CD4-positive, alpha-beta T cell treated with Interleukin-4 for 4 hours (primary cell): ENCODE measurements at regions not wholly inside any gene's neighbourhood (a gene's known extent, or its start where the extent isn't known, plus 50 kb on each side); places are given as distances from the start of the nearest gene placed in this dataset.
A peak's percentile ranks its signal among the peaks of the same experiment; 100 is the strongest.

Experiments
- DNase-seq: peaks from one replicate; pipeline ENCODE4 v3.0.0-alpha.2; 2020

DNA sequence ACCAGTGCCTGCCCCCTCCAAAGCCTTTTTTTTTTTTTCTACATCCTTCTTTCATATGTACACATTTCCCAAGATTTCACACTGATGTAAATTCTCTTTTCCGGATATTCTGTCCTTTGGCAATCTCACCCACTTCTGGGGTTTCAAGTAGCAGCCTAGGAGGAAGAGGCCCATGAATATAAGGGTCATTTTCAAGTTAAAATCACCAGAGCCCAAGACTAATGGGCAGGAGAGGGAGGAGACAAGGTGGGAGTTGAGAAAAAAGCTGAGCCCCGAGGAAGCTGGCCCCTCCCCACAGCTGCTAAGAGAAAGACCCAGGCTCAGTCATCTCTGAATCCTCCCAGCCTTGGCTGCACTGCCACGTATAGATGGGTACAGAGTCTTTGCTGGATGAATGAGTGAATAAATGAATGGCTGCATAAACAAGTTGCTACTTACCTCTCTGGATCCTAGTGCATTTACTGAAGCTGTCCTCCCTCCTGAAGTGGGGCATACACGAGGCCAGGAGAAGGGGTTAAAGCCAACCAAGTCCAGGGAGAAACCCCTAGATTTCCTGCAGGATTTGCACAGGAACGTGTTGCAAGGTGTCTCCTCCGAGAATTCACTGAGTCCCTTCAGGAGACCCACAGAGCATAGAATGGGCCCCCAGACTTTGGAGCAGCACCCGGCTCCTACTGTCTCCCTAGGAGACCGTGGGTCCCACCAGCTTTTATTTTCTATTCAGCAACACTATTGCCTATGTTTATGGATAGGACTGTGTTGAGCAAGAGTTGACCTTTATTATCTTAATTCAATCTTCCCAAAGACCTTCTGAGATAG, 100.8 kb upstream of the LIPC start:
- DNase-seq, result no peak

DNA sequence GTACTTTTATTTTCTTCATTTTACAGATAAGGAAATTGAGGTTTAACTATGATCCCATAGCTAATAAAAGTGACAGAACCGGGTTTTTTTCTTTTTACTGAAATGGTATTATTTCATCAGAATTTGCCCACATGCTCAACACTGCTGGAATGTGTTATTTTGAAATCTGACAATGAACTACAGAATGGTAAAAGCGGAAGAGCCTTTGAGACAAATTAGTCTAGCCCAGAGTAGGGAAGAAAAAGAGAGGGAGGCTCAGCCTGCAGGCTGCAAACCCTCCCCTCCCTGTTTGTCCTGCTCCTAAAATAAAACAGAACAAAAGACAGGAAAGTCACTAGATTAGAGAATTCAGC, 100.3 kb upstream of the LIPC start:
- DNase-seq, result no peak

DNA sequence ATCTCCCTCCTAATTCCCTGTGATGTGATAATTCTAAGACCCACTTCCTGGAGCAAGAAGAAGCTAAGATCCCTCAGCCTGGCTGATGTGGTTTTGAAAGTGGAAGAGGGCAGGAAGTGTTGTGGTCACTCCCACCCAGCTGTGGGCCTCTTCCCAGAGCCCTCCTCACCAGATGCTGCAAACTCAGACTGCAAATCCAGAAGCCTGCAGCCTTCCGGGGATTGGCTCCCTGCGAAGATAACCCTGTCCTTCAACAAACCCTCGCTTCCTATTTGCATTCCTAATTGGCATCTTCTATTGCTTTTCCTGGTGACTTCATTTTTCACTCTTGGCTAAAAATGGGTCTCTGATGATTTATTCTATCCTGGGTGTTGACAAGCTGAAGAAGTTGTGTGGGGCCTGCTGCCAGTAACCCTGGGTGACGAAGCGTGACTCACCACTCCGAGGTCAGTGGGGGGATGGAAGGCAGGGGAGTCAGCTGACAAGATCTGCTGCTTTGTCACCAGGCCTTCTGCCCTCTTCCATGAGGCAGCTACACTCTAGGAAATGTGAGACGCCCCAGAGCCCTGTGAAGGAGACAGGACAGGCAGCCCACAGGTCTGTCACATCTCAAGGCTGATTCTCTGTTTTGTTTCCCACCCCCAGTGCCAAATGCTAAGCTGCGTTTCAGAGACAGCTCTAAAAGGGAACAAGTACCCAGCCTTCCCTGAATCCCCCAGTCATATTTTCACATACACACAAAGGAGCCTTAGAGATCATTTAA, 99.7 kb upstream of the LIPC start:
- DNase-seq, result peak; percentile 87

DNA sequence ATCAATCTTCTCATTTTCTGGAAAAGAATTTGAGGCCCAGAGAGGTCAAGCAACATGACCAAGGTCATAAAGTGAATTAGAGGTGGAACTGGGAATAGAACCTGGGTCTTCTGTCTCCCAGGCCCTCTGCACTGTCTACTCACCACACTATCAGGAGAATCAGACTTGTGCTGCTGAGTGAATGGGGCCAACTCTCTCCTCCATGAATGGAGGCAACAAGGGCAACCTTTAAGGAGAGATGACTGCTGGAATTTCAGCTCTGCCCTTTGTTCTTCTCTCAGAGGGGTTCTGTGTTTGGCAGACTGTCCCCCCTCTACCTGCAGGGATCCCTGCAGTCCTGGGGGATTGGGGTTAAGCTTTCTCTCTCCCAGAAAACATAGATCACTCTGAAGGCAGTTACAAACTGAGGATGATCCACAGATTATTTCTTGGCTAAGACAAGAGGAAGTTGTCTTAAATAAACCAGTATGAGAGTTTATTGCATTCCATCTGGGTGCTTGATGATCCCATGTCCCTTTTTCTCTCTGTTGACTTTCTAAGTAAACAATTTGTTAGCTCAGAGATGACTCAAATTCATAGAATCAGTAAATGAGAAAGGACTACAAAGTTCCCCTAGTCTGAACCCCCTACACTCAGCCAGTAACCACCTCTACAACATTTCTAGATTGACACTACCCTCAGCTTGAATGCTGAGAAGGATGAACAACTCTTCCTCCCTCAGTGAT, 99.0 kb upstream of the LIPC start:
- no peak for DNase-seq

DNA sequence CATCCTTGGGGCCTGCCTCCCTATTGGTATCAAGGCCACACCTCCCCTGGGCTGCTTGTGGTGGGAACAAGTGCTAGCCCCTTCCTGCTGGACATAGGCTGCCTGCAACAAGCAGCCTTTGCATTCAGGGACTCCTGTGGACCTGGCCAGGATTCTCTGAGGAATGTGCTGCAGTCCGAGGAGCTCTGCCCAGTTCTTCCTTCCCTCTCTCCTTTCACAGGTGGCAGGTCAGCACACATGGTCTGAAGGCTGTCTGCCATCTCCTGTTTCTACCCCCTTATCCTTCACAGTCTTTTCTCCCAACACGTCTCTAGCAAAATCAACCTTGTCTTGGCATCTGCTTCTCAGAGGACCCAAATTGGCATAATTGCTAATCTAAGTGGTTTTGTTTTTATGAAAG, 97.0 kb upstream of the LIPC start:
- no peak for DNase-seq

DNA sequence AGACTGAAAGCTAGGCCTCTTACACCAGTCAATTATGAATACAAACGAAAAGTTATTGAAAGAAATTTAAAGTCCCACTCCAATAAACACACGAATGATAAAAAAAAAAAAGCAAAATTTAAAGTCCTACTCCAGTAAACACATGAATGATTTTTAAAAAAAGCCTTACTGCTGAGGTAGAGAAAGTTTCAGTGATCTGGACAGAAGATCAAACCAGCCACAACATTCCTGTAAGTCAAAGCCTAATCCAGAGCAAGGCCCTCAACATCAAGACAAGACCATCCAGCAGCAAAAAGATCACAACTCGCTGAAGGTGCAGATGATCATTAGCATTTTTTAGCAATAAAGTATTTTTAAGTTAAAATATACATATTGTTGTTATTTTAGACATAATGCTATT, 95.6 kb upstream of the LIPC start:
- no peak for DNase-seq

DNA sequence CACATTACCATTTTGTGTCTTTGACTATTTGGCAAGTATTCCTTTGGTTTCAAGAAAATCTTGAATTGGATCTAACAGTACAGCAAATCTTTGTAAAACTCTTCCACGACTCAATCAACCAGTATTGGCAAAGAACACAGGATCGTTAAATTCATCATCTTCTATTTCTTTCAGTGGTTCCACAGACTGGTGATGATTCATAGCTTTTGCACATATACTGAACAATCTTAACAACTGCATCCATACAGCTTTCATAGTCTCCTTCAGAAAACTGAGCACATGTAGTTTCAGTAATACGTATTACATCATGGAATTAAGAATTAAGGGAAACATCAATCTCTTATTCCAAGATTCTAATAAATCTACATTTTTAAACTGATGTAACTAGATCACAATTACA, 91.6 kb upstream of the LIPC start:
- no peak for DNase-seq

DNA sequence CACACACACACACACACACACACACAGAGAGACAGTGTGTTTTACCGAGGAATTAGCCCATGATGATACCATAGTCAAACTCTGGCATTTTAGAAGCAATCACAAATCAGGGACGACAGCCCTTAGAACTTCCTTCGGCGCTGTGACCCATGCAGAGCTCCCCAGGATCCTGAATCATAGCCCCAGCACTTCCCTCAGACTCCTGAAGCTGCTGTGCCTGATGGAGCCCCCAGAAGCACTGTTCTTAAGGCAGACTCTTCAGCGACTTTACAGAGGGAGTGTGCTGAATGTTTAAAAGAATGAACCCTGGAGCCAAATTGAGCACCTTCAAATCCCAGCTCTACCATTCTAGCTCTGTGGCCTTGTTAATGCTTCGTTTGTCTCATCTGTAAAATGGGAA, 89.3 kb upstream of the LIPC start:
- no peak for DNase-seq

DNA sequence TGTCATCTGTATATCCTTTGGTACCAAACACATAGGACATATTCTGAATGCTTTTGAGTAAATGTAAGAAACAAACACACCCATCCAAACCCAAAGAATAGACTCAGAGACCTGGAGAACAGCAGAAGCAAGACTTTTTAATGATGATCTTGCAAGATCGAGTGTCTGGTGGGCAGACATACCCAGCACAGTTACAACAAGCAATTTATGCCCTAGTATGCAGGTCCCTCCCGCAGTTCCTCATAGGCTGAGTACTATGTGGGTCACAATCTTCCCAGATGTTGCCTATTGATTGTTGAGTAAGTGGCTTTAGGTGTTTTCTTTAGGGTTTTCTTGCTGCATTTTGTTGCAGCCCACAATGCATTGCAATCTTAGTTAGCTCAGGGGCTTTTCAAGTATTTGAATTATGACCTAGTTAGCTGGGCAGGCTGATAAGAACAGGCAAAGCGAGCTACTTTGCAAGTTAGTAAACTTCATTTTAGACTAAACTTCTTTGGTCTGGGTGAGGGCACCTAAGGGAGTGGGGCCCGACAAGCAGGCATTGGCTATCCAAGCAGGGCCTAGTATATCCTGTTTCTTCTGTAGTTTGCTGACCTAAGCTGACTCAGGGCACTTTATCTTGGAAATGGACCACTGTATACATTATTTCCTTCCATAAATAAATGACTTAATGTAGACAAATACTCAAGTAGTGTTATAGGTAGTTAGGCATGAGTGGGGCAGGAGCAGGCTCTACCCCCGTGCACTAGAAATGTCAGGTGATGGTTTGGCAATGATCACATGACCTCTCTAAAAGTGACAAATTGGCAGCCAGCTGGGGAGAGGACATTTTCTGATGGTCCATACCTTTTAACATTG, 87.3 kb upstream of the LIPC start:
- DNase-seq, result no peak

DNA sequence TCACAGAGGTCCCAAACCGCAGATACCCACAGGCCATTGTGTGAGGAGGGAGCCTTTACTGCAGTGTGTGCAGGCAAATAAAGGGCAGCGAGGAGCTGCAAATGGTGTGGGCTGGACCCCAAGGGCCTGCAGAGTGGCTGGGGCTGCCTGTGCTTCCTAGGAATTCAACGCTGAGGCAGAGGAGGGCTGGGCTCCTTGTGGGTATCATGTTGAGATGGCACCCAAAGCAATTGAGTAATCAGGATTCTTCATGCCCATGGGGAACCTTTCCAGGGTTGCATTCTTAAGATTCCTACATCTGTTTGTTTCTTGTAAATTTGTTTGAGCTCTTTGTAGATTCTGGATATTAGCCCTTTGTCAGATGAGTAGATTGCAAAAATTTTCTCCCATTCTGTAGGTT, 85.4 kb upstream of the LIPC start:
- DNase-seq, result no peak

DNA sequence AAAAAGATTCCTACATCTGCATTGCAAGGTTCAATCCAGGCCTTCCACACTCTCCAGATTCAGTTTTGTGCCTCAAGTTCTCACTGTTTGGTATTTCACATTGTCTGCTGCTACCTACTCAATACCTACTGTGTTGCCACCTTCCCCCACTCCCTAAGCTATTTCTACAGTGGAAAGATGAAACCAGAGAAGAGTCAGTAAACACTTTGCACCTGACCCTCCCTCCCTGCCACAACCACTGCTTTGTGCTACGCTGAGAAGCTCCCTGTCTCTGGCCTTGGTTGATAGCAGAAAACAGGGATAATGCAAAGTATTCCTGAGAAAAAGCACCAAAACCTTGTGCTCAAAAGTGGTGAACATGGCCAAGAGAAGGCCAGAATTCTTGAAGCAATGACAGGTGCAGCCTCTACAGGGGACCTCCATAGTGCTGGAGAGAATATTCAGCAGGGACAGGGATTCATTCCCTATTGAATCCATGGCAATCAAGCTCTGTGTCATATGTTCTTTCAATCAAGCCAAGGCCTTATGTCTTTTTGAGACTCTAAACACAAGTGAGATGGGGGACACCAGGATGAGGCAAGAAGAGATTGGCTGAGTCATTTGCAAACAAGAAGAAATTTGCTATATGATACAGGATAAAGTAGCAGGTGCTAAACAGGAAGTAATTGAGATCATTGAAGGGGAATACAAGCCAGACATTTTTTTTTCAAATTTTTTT, 83.5 kb upstream of the LIPC start:
- no peak for DNase-seq

DNA sequence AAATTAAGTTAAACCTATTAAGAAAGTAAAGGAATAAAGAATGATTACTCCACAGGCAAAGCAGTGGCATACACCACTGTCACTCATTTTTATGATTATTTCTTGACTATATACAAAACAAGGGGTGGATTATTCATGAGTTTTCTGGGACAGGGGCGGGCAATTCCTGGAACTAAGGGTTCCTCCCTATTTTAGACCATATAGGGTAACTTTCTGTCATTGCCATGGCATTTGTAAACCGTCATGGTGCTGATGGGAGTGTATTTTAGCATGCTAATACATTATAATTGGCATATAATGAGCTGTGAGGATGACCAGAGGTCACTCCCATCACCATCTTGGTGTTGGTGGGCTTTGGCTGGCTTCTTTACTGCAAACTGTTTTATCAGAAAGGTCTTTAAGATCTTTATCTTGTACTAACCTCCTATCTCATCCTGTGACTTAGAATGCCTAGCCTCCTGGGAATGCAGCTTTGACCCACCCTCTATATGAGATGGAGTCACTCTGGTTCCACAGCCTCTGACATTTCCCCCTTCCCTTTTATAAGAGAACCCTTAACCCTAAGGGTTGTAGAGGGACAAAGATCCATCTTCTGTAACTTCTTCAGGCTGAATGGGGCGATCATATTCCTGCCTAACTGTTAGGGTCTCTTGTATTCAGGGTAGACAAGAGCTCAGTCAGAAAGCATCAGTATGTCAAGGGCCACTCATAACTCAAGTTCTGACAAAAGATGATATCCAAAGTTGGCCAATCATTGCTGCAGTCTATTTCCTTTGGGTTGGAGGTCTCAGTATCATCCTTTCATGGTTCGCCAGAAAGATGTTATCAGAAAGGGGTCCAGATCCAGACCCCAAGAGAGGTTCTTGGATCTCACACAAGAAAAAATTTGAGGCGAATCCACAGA, 79.5 kb upstream of the LIPC start:
- no peak for DNase-seq

DNA sequence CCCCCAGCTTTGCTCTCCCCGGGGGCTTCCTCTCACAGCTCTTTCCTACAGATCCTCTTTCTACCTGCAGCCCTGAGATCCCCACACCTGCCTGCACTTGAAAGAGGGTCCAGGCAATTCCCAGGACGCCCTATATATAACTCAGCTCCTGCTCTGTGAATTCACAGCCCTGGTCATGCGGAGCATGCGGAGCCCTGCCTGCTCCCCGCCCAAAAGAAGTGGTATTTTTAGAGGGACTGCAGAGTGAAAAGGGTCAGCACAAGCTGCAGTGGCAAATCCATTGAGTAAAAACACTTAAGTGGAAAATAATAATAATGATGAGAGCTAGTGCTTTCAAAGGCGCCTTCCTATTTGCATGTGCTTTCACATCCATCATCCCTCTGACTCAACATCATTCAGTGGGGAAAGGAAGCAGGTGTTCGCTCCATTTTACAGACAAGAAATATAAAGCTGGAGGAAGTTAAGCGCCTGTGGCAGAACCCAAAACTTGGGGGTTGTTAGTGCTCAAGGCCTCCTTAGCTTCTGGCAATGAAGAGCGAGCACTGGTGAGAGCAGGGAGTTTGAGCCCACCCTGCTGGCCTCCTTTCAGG, 76.3 kb upstream of the LIPC start:
- DNase-seq, result no peak

DNA sequence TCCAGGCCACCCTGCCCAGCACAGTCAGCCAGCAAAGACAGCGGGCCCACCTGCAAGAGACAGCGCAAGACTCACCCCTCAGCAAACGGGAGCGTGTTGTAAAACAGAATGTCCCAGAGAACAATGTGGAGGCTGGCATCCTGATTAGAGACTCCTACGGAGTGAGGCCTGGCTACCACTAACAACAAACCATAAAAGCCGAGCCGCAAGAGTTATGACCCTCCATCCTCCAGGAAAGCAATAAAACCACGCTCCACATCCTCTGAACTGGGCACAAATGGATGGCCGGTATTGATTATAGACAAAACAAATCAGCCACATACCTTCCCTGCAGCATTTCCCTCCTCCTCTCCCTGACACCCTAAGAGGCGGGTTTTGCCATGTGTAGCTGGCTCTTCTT, 75.8 kb upstream of the LIPC start:
- no peak for DNase-seq

DNA sequence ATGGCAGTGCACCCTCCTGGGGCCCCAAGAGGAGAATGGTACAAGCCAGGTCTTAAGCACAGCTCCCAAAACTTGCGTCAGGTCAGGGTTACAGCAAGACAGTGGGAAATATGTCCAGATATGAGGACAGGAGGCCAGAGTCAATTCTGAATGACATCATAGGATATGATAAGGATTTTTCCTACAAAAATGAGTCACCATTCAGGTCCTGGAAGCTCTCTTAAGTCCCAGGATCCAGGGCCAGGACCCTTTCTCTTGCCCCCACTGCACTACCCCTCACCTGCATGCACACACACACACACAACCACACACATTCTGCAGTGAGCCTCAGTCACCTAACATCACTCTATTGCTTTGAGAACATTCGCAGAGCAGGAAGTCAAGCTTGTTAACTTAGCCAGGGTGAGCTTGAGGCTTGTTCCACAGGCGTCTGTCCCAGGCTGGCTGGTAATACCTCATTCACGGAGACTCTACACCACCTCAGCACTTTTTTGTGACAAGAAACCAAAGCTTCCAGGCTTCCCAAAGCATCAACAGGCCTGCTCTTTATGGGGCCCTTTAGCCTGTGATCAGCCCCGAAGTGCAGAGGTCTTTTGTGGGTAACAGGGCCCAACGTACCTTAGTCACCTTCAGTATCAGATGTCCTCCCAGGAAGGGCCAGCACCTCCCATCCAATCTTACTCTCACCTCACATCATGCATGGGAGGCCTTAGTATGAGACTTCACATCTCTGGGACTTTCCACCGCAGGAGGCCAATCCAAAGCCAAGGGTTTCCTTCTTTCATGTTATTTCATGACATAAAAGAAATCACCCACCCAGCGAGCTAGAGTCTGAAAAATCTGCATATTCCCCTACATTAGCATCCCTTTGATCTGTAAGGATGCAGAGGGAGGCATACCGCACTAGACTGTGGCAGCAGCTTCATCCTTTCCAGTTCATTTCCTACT, 74.0 kb upstream of the LIPC start:
- peak; percentile 13 for DNase-seq

DNA sequence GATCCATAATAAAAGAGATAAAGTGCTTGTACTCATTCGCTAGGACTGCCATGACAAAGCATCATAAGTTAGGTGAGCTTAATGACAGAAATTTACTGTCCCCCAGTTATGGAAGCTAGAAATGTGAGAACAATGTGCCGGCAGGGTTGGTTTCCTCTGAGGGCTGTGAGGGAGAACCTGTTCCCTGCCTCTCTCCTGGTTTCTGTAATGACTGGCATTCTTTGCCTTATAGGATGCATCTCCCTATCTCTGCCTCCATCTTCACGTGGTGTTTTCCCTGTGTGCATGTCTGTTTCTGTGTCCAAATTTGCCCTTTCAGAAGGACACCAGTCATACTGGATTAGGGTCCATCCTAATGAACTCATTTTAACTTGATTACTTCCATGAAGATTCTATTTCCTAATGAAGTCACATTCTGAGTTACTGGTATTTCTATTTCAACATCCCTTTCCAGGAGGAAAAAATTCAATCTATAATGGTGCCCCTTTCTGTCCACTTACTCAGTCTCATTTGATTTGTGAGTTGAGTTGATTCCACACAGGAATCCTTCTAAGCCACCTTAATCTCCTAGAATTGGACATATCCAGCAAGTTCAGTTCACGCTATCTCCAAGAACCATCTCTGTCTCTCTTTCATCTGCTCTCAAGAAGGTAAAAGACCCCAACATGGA, 71.2 kb upstream of the LIPC start:
- DNase-seq, result no peak

DNA sequence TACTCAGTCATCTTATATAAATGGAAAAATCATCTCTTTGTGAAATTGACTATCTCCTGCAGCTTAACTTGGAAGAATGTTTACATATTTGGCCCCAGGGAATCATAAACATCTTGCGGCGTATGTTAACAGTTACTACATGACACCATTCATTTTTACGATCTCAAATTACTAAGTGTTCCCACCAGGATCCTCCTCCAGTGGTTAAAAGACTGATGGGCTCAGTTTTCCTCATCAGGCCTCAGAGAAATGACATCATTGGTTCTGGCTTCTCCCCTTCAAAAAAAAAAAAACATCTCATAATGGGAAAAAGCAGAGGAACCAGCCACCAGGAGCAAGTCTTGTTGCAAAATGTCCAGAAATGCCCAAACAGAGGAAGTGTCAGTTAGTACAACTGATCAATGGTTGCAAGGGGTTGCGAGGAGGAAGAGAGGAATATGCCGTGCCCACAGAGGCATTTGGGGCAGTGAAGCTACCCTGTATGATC, 70.5 kb upstream of the LIPC start:
- no peak for DNase-seq

DNA sequence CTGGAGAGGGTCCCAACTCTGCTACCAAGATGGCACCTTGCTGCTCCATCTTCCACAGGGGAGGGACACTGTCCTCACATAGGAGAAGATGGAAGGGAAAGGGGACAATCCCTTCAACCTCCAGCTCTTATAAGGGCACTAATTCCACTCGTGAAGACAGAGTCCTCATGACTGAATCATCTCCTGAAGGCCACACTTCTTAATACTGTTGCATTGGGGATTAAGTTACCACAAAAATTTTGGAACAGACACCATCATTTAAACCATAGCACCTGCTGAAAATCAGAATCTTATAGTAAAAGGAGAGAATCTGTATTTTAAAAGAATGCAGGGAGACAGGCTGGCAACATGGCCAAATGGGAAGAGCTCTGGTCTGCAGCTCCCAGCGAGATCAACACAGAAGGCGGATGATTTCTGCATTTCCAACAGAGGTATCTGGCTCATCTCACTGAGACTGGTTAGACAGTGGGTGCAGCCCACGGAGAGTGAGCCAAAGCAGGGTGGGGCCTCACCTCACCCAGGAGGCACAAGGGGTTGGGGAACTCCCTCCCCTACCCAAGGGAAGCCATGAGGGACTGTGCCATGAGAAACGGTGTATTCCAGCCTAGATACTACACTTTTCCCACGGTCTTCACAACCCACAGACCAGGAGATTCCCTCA, 69.4 kb upstream of the LIPC start:
- no peak for DNase-seq
